Thoracic aorta (tissue), 2 donors: ENCODE measurements at regions not wholly inside any gene's neighbourhood (a gene's known extent, or its start where the extent isn't known, plus 50 kb on each side); places are given as distances from the start of the nearest gene placed in this dataset.
A peak's percentile ranks its signal among the peaks of the same experiment; 100 is the strongest.

Experiments used
- ATAC-seq: fragments of 150-250 bp; one replicate; pipeline ENCODE4 v1.8.0; 2017; ENCODE audit warnings: low read depth; ENCODE audit not compliant: insufficient number of reproducible peaks, low FRiP score
- DNase-seq: peaks from one replicate; pipeline ENCODE4 v3.0.0-alpha.2; 2020; ENCODE audit warnings: low spot score
- H3K27ac ChIP-seq, 2 donors: fragments of 200-600 bp; sonication (generic); 1 replicate in 1 of 2; 2 replicates in 1 of 2; pipeline ENCODE4 v1.5.1; 2016; ENCODE audit warnings: mild to moderate bottlenecking in 2 of 2, moderate library complexity in 2 of 2
- H3K27me3 ChIP-seq: fragments of 200-600 bp; sonication (generic); replicated peaks from 2 replicates; pipeline ENCODE4 v1.6.0; 2016; ENCODE audit warnings: mild to moderate bottlenecking; ENCODE audit not compliant: insufficient read depth
- H3K36me3 ChIP-seq: fragments of 200-600 bp; sonication (generic); one replicate; pipeline ENCODE4 v1.5.1; 2016
- H3K4me1 ChIP-seq, 2 donors: fragments of 200-600 bp; sonication (generic); 1 replicate in 1 of 2; 2 replicates in 1 of 2; pipeline versions ENCODE4 v1.5.1 to v1.6.0; 2016; ENCODE audit warnings: low read depth in 2 of 2, mild to moderate bottlenecking in 1 of 2; ENCODE audit not compliant: control insufficient read depth in 1 of 2
- H3K4me3 ChIP-seq: fragments of 200-600 bp; sonication (generic); 2 replicates; pipeline ENCODE4 v1.5.1; 2016; ENCODE audit warnings: mild to moderate bottlenecking
- H3K9me3 ChIP-seq: fragments of 200-600 bp; sonication (generic); 2 replicates; pipeline ENCODE4 v1.5.1; 2016
- TF ChIP-seq, protein P1 (sequence below): fragments of 200-600 bp; sonication (generic); IDR thresholded peaks from one replicate; pipeline ENCODE4 v1.5.1; 2019; ENCODE audit warnings: antibody characterized with exemption

DNA sequence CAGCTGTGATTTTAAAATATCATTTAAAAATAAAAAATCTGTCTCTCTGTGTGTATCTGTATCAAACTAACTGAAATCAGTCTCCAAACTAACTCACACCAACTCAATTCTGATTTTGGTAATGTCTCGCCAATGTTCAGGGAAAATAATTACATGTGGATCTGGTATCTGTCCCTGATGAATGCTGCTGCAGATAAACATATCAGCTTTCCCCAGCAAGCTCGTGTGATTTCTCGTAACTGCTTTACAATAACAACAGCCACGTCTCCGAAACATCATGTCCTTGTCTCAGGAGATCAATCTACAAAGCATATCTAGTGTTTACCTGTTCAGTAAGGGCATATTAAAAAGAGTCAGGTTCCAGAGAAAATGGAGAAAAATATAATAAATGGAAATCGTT is 129.0 kb downstream of the IRS2 start:
- ATAC-seq: no peak
- no peak overlapping the region for H3K4me3 ChIP-seq
- H3K9me3 ChIP-seq: no peaks in the 10 kb centered on the region
- no peak for DNase-seq
- no peaks in the 10 kb centered on the region for H3K4me1 ChIP-seq
- no peak overlapping the region for H3K27ac ChIP-seq
- H3K27me3 ChIP-seq: no peaks in the 10 kb centered on the region
- TF ChIP-seq, protein P1, sequence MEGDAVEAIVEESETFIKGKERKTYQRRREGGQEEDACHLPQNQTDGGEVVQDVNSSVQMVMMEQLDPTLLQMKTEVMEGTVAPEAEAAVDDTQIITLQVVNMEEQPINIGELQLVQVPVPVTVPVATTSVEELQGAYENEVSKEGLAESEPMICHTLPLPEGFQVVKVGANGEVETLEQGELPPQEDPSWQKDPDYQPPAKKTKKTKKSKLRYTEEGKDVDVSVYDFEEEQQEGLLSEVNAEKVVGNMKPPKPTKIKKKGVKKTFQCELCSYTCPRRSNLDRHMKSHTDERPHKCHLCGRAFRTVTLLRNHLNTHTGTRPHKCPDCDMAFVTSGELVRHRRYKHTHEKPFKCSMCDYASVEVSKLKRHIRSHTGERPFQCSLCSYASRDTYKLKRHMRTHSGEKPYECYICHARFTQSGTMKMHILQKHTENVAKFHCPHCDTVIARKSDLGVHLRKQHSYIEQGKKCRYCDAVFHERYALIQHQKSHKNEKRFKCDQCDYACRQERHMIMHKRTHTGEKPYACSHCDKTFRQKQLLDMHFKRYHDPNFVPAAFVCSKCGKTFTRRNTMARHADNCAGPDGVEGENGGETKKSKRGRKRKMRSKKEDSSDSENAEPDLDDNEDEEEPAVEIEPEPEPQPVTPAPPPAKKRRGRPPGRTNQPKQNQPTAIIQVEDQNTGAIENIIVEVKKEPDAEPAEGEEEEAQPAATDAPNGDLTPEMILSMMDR: no peak
- H3K36me3 ChIP-seq: no peaks in the 10 kb centered on the region

DNA sequence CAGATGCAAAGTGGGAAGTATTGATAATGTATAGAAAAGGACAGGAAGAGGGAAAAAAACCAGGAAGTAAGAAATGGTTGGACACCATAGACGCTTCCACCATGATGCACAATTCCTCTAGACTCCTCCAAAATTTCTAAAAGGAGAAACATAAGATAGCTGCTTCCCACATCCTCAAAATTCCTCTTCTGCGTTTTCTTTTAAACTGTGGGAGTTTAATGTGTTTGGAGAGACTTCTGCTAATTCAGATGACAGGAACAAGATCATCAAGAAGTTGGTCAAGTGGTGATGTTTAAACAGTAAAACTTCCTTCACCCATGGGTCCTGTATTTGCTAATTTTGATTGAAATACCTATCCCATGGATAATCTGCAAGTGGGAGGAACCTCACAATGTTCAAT is 130.2 kb downstream of the IRS2 start:
- H3K9me3 ChIP-seq: no peaks in the 10 kb centered on the region
- DNase-seq: no peak
- H3K4me3 ChIP-seq: no peak overlapping the region
- H3K27ac ChIP-seq: peak overlapping the region in 1 of 2 donors; percentile 46
- ATAC-seq: no peak
- TF ChIP-seq, protein P1: no peak
- H3K4me1 ChIP-seq: no peaks in the 10 kb centered on the region
- H3K27me3 ChIP-seq: no peaks in the 10 kb centered on the region
- no peaks in the 10 kb centered on the region for H3K36me3 ChIP-seq

DNA sequence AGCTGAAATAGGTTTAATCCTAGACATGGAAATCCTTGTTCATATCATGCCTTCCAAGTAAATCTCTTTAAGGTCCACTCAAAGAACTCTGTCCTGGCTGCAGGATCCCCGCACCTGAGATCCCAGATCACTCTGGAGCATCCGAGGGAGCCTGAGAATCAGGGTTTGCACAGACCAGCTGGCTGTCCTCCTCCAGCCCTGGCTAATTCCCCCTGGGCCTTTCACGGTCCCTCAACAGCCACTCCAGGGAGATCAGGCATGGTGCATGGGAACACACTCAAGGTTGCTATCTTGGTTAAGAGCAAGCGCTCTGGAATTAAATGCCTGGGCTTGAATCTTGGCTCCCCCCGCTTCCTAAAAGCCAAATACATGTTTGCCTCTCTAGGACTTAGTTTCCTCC is 130.8 kb downstream of the IRS2 start:
- H3K27ac ChIP-seq: peak overlapping the region in 1 of 2 donors; percentile 46
- TF ChIP-seq, protein P1: no peak
- no peaks in the 10 kb centered on the region for H3K4me1 ChIP-seq
- H3K36me3 ChIP-seq: no peaks in the 10 kb centered on the region
- no peak for DNase-seq
- no peak for ATAC-seq
- no peaks in the 10 kb centered on the region for H3K9me3 ChIP-seq
- H3K4me3 ChIP-seq: no peak overlapping the region
- H3K27me3 ChIP-seq: no peaks in the 10 kb centered on the region

DNA sequence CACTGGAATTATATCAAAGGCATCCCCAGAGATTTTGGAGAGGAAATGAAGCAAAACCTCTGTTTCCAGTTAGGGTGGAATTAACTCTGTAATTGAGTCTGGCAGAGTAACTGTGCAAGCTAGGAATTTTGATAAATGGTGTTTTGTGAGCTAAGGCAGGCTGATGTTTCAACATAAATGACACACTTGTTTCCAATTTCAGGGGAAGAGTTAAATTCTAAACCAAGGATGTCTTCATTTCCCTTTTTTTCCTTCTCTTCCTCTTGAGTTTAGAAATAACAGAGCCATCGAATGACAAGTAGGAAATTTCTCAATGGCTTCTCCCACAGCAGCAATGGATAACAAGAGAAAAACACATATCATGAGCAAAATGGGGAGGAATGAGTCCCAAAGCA is 131.2 kb downstream of the IRS2 start:
- ATAC-seq (no peak), DNase-seq (no peak)
- no peaks in the 10 kb centered on the region for H3K4me1 ChIP-seq
- no peaks in the 10 kb centered on the region for H3K27me3 ChIP-seq
- H3K27ac ChIP-seq: peak overlapping the region in 1 of 2 donors; percentile 46
- H3K36me3 ChIP-seq: no peaks in the 10 kb centered on the region
- H3K9me3 ChIP-seq: no peaks in the 10 kb centered on the region
- no peak overlapping the region for H3K4me3 ChIP-seq
- TF ChIP-seq, protein P1: no peak

DNA sequence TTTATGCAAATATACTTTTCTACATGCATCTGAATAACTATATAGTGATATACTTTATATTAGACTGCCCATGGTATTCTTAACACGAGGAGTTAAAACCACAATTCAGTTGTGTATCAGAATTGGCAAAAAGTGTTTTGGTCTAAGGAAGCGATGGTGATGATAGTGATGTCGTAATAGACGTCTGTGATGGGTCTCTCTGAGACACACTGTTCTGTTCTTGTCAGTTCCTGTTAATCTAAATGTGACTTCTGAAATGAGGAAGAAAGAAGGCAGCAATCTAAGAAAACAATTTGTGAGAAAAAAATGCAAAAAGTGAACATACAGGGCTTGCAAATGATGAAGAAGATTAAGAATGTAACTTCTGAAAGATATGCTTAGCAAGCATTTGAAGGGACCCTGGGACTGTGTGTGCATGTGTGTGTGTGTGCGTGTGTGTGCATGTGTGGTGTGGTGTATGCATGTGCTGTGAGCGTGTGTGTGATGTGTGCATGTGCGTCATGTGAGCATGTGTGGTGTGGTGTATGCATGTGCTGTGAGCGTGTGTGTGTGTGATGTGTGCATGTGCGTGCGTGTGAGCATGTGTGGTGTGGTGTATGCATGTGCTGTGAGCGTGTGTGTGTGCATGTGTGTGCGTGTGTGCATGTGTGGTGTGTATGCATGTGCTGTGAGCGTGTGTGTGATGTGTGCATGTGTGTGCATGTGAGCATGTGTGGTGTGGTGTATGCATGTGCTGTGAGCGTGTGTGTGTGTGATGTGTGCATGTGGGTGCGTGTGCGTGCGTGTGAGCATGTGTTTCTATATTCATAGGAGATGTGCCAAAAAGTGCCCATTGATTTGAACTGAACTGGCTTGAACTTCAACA is 131.8 kb downstream of the IRS2 start:
- no peak for DNase-seq
- no peaks in the 10 kb centered on the region for H3K9me3 ChIP-seq
- H3K36me3 ChIP-seq: no peaks in the 10 kb centered on the region
- no peaks in the 10 kb centered on the region for H3K4me1 ChIP-seq
- no peaks in the 10 kb centered on the region for H3K27me3 ChIP-seq
- ATAC-seq: no peak
- H3K4me3 ChIP-seq: no peak overlapping the region
- H3K27ac ChIP-seq: peak overlapping the region in 1 of 2 donors; percentile 6
- TF ChIP-seq, protein P1: no peak
